AG10803 (cell line): ENCODE measurements at regions not wholly inside any gene's neighbourhood (a gene's known extent, or its start where the extent isn't known, plus 50 kb on each side); places are given as distances from the start of the nearest gene placed in this dataset.
A peak's percentile ranks its signal among the peaks of the same experiment; 100 is the strongest.

ENCODE experiments used
- DNase-seq: peaks from one replicate; pipeline ENCODE4 v3.0.0; 2010; ENCODE audit warnings: low read depth
- H3K4me3 ChIP-seq: 2 replicates; pipeline ENCODE4 v1.5.1; 2011; ENCODE audit warnings: mild to moderate bottlenecking, low read length, control low read depth
- CTCF ChIP-seq: conservative IDR thresholded peaks from 2 replicates; pipeline ENCODE4 v1.5.1; 2011; ENCODE audit warnings: mild to moderate bottlenecking, low read length, control low read depth, inconsistent platforms

GRCh38 chr7:33760834-33761233 is 144.5 kb upstream of the BMPER start:
- TF ChIP-seq CTCF = no peak
- H3K4me3 ChIP-seq = no peak overlapping the region
- no peak for DNase-seq

- TF ChIP-seq CTCF = no peak
- DNase-seq = no peak
- H3K4me3 ChIP-seq = no peak overlapping the region
These were observed 143.8 kb upstream of the BMPER start for GRCh38 chr7:33761449-33762080.

- DNase-seq = no peak
- no peak overlapping the region for H3K4me3 ChIP-seq
- TF ChIP-seq CTCF = peak; percentile 22; the same call in 1 of the 2 replicates
These were observed 143.0 kb upstream of the BMPER start for GRCh38 chr7:33762151-33762910.

GRCh38 chr7:33762911-33763306 is 142.4 kb upstream of the BMPER start:
- no peak for TF ChIP-seq CTCF
- peak; percentile 79 for DNase-seq
- H3K4me3 ChIP-seq = no peak overlapping the region

GRCh38 chr7:33764752-33765451 is 140.4 kb upstream of the BMPER start:
- no peak overlapping the region for H3K4me3 ChIP-seq
- no peak for TF ChIP-seq CTCF
- DNase-seq = peak; percentile 66

- H3K4me3 ChIP-seq = no peak overlapping the region
- TF ChIP-seq CTCF = no peak
- DNase-seq = no peak
These were observed 138.9 kb upstream of the BMPER start for GRCh38 chr7:33766405-33766804.
